ENCODE measurements at regions not wholly inside any gene's neighbourhood (a gene's known extent, or its start where the extent isn't known, plus 50 kb on each side); places are given as distances from the start of the nearest gene placed in this dataset.
"Not testable (repeated sequence)": the region's sequence is repeated elsewhere in the genome, so short reads cannot be mapped to it uniquely, and the experiment has no call there.

DNA sequence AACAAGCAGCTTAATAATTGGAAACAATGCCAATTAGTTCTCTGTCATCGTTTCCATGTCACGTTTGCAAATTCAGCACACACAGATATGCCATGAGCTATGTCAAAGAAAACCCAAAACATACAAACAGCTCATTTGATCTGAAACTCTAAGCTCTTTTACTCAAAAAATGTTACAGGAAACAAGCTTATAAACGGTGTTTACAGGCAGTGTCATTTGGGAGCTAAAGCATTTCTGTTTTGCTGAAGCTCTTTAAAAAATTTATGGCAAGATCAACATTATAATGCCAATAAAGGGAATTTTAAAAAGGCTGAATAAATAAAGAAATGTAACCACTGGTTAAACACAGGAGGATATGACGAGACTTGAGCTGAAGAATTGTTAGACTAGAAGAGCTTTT, 94.0 kb upstream of the HS3ST2 start:
- no peak for DNase-seq (ENCODE audit: low read depth in 2 of 2)

GRCh38 chr16:22721511-22722100, 92.4 kb upstream of the HS3ST2 start:
- no peak for DNase-seq (ENCODE audit: low read depth in 2 of 2)

DNA sequence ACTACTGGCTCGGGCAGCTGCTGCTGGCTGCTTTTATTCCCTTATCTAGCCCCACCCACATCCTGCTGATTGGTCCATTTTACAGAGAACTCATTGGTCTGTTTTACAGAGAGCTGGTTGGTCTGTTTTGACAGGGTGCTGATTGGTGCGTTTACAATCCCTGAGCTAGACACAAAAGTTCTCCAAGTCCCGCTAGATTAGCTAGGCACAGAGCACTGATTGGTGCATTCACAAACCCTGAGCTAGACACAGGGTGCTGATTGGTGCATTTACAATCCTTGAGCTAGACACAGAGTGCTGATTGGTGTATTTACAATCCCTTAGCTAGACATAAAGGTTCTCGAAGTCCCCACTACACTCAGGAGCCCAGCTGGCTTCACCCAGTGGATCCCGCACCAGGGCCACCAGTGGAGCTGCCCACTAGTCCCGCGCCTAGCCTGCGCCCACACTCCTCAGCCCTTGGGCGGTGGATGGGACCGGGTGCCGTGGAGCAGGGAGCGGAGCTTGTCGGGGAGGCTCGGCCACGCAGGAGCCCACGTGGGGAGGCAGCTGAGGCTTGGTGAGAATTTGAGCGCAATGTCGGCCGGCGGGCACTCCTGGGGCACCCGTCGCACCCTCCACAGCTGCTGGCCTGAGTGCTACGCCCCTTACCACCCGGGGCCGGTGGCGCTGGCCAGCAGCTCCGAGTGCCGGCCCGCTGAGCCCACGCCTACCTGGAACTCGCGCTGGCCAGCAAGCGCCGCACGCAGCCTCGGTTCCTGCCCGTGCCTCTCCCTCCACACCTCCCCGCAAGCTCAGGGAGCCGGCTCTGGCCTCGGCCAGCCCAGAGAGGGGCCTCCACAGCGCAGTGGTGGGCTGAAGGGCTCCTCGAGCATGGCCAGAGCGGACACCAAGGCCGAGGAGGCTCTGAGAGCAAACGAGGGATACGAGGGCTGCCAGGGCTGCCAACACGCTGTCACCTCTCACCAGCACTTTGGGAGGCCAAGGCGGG, 91.1 kb upstream of the HS3ST2 start:
- not testable (repeated sequence) for DNase-seq (ENCODE audit: low read depth in 2 of 2)

DNA sequence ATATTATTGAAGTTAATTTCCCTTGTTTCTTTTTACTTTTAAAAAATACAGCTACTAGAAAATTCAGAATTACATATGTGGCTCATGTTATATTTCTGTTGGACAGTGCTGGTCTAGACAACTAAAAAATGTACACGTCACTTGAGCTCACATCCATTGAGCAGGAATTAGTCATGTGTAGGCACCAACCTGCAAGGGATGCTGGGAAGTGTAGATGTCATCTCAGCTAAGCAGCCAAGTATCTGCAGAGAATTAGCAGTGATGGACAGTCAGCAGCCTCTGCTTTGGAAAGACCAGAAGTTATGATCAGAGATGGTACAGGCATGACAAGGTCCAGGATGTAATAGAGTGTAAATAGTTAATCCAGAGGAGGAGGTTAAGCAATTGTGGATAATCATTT, 87.1 kb upstream of the HS3ST2 start:
- no peak for DNase-seq (ENCODE audit: low read depth in 2 of 2)

- no peak for DNase-seq (ENCODE audit: low read depth in 2 of 2)
Observed at GRCh38 chr16:22727285-22728166, 86.4 kb upstream of the HS3ST2 start.

DNA sequence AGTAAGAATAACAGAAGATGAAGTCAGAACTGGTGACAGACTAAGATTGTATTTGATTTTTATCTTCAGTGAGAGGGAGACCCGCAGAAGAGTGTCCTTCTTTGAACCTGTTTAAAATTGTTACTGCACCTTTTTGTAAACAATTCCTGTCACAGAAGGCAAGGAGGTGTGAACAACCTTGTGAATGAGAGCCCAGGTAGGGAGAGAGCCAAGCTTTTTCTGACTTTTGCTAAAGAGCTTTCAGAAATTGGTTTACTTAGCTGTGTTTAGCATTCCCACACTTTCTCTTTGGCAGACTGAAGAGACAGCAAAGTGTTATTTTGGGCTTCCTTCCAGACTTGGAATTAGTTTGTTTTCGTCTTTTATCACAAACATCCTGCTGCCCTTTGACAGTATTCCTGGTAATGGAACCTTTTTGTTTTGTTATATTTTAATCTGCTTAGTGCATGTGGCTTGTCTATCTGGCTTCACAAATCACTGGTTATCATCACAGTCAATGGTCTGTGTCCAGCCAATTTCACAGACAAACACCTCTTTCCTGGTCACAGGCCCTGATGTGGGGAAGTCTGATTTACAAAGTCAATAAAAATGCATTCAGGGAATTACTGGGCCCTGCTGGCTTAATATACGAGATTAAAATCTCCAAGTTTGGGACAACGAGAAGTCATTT, 85.7 kb upstream of the HS3ST2 start:
- DNase-seq (ENCODE audit: low read depth in 2 of 2), result no peak

DNA sequence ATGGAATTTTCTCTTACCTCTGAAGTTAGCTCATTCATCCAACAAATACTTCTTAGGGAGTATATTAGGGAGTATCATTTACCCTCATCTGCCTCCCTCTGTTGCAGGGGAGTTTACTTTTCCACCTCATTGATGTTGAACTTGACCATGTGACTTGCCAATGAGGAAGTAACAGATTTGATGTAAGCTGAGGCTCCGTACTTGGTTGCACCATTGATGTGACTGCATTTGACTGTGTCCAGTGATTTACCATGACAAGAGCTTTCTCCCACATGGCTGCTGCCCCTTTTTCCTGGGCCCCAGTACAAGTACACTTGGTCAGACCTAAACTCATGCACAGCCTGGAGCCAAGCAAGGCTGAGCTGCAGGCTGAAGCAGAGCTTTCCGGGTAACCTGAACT, 81.6 kb upstream of the HS3ST2 start:
- DNase-seq (ENCODE audit: low read depth in 2 of 2), result no peak

GRCh38 chr16:22732959-22733358, 81.0 kb upstream of the HS3ST2 start:
- DNase-seq (ENCODE audit: low read depth in 2 of 2), result no peak

- no peak for DNase-seq (ENCODE audit: low read depth in 2 of 2)
Observed at GRCh38 chr16:22734368-22734767, 79.6 kb upstream of the HS3ST2 start.

DNA sequence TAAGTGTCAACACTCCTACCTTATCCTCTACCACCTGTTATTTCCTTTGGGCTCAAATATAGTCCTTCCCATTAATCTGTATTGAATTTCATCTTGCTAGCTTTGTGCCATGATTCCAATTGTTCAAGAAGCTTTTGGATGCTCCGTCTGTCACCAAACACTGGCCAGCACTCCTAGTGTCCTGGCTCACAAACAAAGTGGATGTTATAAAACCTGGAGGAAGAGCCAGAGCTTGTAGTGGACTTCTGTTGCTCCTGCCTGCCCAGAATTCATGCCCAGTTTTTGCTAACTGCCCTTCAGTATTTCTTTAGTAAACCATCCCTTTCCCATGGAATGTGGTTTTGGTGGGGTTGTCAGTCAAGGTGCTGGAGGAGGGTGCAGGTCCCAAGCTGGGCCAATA, 77.2 kb upstream of the HS3ST2 start:
- DNase-seq (ENCODE audit: low read depth in 2 of 2), result no peak

DNA sequence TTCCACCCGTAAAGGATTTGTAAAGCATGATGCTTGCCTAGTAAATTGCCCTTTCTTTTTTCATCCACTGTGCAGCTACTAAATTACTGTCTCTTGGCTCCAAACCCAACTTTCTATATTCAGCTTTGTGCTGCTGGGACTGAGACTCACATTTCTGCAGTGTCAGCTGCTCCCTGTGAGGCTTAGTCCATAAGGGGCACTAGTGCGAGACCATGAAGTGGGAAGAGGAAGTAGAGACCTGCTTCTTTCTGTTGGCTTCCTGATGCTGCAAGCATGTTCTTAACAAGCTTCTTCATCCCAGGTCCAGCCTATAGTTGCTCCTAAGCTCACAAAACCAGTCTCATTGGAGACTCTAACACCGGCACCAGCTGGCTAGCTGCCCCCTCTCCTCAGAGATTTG, 74.9 kb upstream of the HS3ST2 start:
- DNase-seq (ENCODE audit: low read depth in 2 of 2), result no peak

DNA sequence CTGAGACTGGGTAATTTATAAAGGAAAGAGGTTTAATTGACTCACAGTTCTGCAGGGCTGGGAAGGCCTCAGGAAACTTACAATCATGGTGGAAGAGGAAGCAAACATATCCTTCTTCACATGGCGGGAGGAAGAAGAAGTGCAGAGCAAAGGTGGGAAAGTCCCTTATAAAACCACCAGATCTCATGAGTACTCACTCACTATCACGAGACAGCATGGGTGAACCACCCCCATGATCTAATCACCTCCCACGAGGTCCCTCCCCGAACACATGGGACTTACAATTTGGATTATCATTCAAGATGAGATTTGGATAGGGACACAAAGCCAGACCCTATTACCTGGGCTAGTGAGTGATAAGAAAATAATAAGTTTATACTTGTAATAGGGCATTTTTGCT, 70.6 kb upstream of the HS3ST2 start:
- DNase-seq (ENCODE audit: low read depth in 2 of 2), result no peak

DNA sequence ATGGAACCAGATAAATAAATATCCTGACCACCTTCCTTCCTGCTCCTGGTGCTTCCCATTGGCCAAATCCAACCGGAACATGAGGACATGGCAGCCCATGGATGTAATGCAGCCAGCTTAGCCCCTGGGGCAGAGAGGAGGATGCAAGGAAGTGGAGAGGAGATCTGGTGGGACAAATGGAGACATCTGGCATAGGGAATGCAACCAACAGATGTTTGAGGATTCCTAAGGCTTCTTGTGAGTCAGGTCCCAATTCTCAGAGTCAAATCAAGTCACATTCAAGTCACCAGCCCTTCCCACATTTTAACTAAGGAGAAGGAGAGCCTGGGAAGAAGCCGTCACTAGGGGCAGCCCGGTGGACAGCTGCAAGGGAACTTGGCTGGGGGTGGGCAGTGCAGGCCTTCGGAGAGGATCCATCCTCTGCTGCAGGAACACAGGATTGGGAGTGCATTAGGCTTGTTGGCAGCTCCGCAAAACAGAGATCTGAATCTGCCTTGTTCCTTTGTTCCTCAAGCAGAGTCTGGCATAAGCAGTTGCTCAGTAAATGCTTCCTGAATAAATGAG, 62.8 kb upstream of the HS3ST2 start:
- DNase-seq (ENCODE audit: low read depth in 2 of 2), result no peak

DNA sequence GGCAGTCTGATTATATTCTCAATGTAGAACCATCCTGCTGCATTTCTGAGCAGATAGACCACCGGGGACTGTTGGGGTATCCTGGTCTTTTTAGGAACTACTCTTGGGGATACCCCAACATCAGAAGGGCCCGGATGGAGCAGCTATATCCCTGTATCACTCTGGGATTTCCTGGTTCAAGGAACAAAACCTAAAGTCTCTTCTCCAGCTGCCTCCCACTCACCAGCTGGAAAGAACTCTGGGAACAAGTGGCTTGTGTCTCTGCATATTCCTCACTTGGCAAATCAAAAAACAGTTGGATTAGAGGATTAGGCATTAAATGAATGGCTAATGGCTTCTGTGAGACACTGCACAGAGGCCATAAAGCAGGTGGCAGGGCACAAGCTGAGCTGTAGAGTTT, 62.3 kb upstream of the HS3ST2 start:
- no peak for DNase-seq (ENCODE audit: low read depth in 2 of 2)

DNA sequence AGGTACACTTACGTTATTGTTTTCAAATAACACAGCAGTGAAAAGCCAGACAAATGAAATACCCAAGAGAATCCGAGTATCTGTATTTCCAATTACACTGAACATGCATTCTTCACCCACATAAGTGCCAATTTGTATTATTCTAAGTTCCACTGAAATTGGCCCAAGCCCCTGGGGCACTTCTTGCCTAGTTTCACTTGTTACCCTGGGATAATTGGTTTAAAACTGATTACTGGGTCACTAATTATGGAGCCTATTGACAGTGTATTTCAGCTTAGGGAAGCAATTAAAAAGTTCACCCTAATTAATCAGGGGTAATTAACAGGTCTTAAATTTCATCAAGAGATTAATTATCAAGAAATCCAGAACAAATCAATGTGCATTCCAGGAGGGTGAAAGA, 60.5 kb upstream of the HS3ST2 start:
- no peak for DNase-seq (ENCODE audit: low read depth in 2 of 2)

DNA sequence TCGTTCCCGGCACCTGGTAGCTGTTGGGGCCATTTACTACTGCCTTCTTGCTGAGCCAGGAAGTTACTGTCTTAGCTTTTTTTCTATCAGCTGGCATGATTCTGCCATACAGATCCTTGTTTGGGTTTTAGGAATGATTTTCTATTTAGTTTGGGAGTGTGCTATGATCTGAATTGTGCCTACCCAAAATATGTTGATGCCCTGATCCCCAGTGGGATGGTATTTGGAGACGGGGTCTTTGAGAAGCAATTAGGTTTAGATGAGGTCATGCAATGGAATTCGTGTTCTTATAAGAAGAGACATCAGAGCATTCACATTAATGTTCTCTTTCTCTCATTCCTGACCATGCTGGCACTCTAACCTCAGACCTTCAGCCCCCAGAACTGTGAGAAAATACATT, 59.4 kb upstream of the HS3ST2 start:
- no peak for DNase-seq (ENCODE audit: low read depth in 2 of 2)

GRCh38 chr16:22757202-22757601, 56.8 kb upstream of the HS3ST2 start:
- DNase-seq (ENCODE audit: low read depth in 2 of 2), result no peak

GRCh38 chr16:22762486-22762885, 51.5 kb upstream of the HS3ST2 start:
- DNase-seq (ENCODE audit: low read depth in 2 of 2), result no peak

DNA sequence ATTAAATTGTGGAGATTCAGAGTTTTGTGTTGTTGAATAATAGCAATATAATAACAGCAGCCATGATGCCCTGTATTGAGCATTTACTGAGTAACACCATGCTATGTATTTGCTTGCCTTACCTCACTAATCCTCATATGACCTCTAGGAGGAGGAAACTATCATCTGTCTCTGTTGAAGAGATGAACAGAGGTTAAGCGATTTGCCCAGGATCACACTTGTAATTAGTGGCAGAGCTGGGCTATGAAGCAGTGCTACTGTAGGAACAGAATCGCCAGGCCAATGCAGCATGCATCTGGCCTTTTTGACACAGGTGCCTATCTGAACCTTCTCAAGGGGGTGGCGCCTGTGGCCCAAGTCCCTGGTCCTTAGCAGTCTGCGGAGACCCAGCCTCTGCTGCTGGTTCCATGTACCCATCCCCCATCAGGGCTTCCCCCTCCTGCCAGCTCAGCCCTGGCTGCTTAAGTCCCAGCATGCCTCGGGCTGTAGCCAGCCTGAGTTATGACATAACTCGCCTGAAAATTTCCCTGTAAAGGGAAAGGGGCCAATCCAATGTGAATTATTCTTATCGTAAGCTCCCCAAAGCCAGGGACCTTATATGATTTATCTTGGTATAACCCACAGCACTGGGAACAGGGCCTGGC, 50.4 kb upstream of the HS3ST2 start:
- no peak for DNase-seq (ENCODE audit: low read depth in 2 of 2)
